ENCODE measurements at regions not wholly inside any gene's neighbourhood (a gene's known extent, or its start where the extent isn't known, plus 50 kb on each side); places are given as distances from the start of the nearest gene placed in this dataset.

GRCh38 chr2:65661980-65662653 is 229.7 kb upstream of the SPRED2 start (continued):
- no peak for TF ChIP-seq PRDM15 (CRISPR knock-in tag; IDR thresholded peaks at IDR 0.05)

GRCh38 chr2:65660340-65660739 is 227.9 kb upstream of the SPRED2 start:
- no peak for ATAC-seq
- H3K27me3 Mint-ChIP-seq (ENCODE audit: low read depth), result no peaks in the 10 kb centered on the region
- POLR2A ChIA-PET, result no interaction called here
- TF ChIP-seq MLX (CRISPR knock-in tag; IDR thresholded peaks at IDR 0.05) (no peak), TP53 (CRISPR knock-in tag; IDR thresholded peaks at IDR 0.05) (no peak), FOXK1 (CRISPR knock-in tag; IDR thresholded peaks at IDR 0.05) (no peak), ZNF263 (CRISPR knock-in tag; IDR thresholded peaks at IDR 0.05; ENCODE audit: low read depth) (no peak), KAT7 (CRISPR knock-in tag; IDR thresholded peaks at IDR 0.05; ENCODE audit: borderline replicate concordance) (no peak), ZNF532 (CRISPR knock-in tag; IDR thresholded peaks at IDR 0.05; ENCODE audit: borderline replicate concordance) (no peak), TEAD1 (CRISPR knock-in tag; IDR thresholded peaks at IDR 0.05) (no peak), PRRX2 (CRISPR knock-in tag; IDR thresholded peaks at IDR 0.05) (no peak), SP1 (CRISPR knock-in tag; conservative IDR thresholded peaks at IDR 0.05) (no peak), HMGXB4 (CRISPR knock-in tag; IDR thresholded peaks at IDR 0.05) (no peak), ZNF281 (CRISPR knock-in tag; IDR thresholded peaks at IDR 0.05) (no peak), NFATC4 (CRISPR knock-in tag; IDR thresholded peaks at IDR 0.05) (no peak), ZBTB21 (CRISPR knock-in tag; IDR thresholded peaks at IDR 0.05; ENCODE audit: borderline replicate concordance) (no peak), CREB1 (CRISPR knock-in tag; IDR thresholded peaks at IDR 0.05) (no peak), ZNF121 (CRISPR knock-in tag; IDR thresholded peaks at IDR 0.05) (no peak)
- TF ChIP-seq, protein P1, sequence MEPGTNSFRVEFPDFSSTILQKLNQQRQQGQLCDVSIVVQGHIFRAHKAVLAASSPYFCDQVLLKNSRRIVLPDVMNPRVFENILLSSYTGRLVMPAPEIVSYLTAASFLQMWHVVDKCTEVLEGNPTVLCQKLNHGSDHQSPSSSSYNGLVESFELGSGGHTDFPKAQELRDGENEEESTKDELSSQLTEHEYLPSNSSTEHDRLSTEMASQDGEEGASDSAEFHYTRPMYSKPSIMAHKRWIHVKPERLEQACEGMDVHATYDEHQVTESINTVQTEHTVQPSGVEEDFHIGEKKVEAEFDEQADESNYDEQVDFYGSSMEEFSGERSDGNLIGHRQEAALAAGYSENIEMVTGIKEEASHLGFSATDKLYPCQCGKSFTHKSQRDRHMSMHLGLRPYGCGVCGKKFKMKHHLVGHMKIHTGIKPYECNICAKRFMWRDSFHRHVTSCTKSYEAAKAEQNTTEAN (CRISPR knock-in tag; IDR thresholded peaks at IDR 0.05), result no peak
- TF ChIP-seq, protein P2, sequence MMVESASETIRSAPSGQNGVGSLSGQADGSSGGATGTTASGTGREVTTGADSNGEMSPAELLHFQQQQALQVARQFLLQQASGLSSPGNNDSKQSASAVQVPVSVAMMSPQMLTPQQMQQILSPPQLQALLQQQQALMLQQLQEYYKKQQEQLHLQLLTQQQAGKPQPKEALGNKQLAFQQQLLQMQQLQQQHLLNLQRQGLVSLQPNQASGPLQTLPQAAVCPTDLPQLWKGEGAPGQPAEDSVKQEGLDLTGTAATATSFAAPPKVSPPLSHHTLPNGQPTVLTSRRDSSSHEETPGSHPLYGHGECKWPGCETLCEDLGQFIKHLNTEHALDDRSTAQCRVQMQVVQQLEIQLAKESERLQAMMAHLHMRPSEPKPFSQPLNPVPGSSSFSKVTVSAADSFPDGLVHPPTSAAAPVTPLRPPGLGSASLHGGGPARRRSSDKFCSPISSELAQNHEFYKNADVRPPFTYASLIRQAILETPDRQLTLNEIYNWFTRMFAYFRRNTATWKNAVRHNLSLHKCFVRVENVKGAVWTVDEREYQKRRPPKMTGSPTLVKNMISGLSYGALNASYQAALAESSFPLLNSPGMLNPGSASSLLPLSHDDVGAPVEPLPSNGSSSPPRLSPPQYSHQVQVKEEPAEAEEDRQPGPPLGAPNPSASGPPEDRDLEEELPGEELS (CRISPR knock-in tag; IDR thresholded peaks at IDR 0.05), result no peak
- no peaks in the 10 kb centered on the region for H3K9me3 Mint-ChIP-seq
- no peak for DNase-seq (ENCODE audit: low spot score)
- no peaks in the 10 kb centered on the region for H3K36me3 Mint-ChIP-seq
- no peak overlapping the region for H3K27ac Mint-ChIP-seq
- H3K4me1 Mint-ChIP-seq, result peaks cover 8% of the 10 kb centered on the region
- no peak overlapping the region for H3K4me3 Mint-ChIP-seq
- CTCF ChIA-PET, result interaction anchor here (2.2 kb wide), 1 partner anchor 20 kb away, joined by 6 read pairs; no protein-coding TSS in a partner anchor

Measured in WTC11 (cell line).